Body of pancreas (tissue), 4 donors: ENCODE measurements at regions not wholly inside any gene's neighbourhood (a gene's known extent, or its start where the extent isn't known, plus 50 kb on each side); places are given as distances from the start of the nearest gene placed in this dataset.

ENCODE experiments used
- CTCF ChIP-seq, 7 experiments: fragments of 450-650 bp in 4 of 7; fragments of 200-600 bp in 3 of 7; sonication (generic) in 3 of 7; IDR thresholded peaks; one replicate each; pipeline ENCODE4 v1.5.1; 2016 to 2019; ENCODE audit warnings: antibody characterized with exemption in 7 of 7
- POLR2A ChIP-seq, 3 donors: fragments of 450-650 bp; IDR thresholded peaks; one replicate each; pipeline ENCODE4 v1.6.1; 2016; ENCODE audit warnings: antibody characterized with exemption in 3 of 3, mild to moderate bottlenecking in 2 of 3

- TF ChIP-seq CTCF (IDR thresholded peaks at IDR 0.05) (no peak), POLR2A (IDR thresholded peaks at IDR 0.05) (no peak)
These were observed 1913.3 kb downstream of the PCDH7 start for GRCh38 chr4:32633421-32633820.
